Esophagus (tissue), 2 donors: ENCODE measurements at regions not wholly inside any gene's neighbourhood (a gene's known extent, or its start where the extent isn't known, plus 50 kb on each side); places are given as distances from the start of the nearest gene placed in this dataset.

Experiments
- H3K27ac ChIP-seq, 2 donors: one replicate each; pipeline ENCODE4 v1.5.1; 2013; ENCODE audit warnings: low read depth in 2 of 2, mild to moderate bottlenecking in 2 of 2, inconsistent platforms in 1 of 2, low read length in 1 of 2, moderate library complexity in 1 of 2
- H3K27me3 ChIP-seq, 2 donors: one replicate each; pipeline ENCODE4 v1.6.1; 2013; ENCODE audit warnings: low read length in 2 of 2, control low read depth in 1 of 2, mild to moderate bottlenecking in 1 of 2; ENCODE audit not compliant: insufficient read depth in 2 of 2, control insufficient read depth in 1 of 2
- H3K36me3 ChIP-seq, 2 donors: one replicate each; pipeline ENCODE4 v1.6.1; 2013; ENCODE audit warnings: low read length in 1 of 2; ENCODE audit not compliant: control insufficient read depth in 2 of 2, insufficient read depth in 2 of 2
- H3K4me1 ChIP-seq, 2 donors: one replicate each; pipeline ENCODE4 v1.6.1; 2013; ENCODE audit warnings: low read length in 1 of 2; ENCODE audit not compliant: control insufficient read depth in 2 of 2, insufficient read depth in 2 of 2
- H3K4me3 ChIP-seq, 2 donors: one replicate each; pipeline ENCODE4 v1.5.1; 2013; ENCODE audit warnings: low read length in 2 of 2, mild to moderate bottlenecking in 2 of 2, low read depth in 1 of 2, moderate library complexity in 1 of 2
- H3K9me3 ChIP-seq, 2 donors: one replicate each; pipeline ENCODE4 v1.6.1; 2013; ENCODE audit warnings: mild to moderate bottlenecking in 2 of 2, low read depth in 1 of 2, low read length in 1 of 2, moderate library complexity in 1 of 2; ENCODE audit not compliant: control insufficient read depth in 2 of 2, insufficient read depth in 1 of 2
- WGBS, 2 donors: extraction: QIAGEN DNeasy Blood & Tissue Kit; methylation state at CpG; one replicate each; pipeline ENCODE4 v1.1.7; 2013; 5-methylcytosine and 5-hydroxymethylcytosine counted together
- donor health status: healthy with polysubstance abuse.
- donor health status: Bipolar disorder and iron deficiency.

- Histone ChIP-seq H3K27me3 (no peaks in the 10 kb centered on the region), H3K4me3 (no peak overlapping the region), H3K27ac (no peak overlapping the region), H3K36me3 (no peaks in the 10 kb centered on the region), H3K4me1 (no peaks in the 10 kb centered on the region), H3K9me3 (peaks cover 4% of the 10 kb centered on the region in 2 donors)
- 84 to 87% methylated on average over 9 of the region's 9 CpGs for WGBS, 2 donors
Measured at GRCh38 chr19:28500982-28501630, 711.8 kb downstream of the UQCRFS1 start.

GRCh38 chr19:28500296-28500695, 712.7 kb downstream of the UQCRFS1 start:
- H3K9me3 ChIP-seq, result peaks cover 4% of the 10 kb centered on the region in 2 donors
- no peaks in the 10 kb centered on the region for H3K4me1 ChIP-seq
- H3K4me3 ChIP-seq, result no peak overlapping the region
- no peaks in the 10 kb centered on the region for H3K27me3 ChIP-seq
- no peaks in the 10 kb centered on the region for H3K36me3 ChIP-seq
- 71 to 73% methylated on average over 3 of the region's 3 CpGs for WGBS, 2 donors
- H3K27ac ChIP-seq, result no peak overlapping the region

GRCh38 chr19:28498404-28498976, 714.5 kb downstream of the UQCRFS1 start:
- no peaks in the 10 kb centered on the region for H3K27me3 ChIP-seq
- no peaks in the 10 kb centered on the region for H3K4me1 ChIP-seq
- WGBS, 2 donors, result 66 to 76% methylated on average over 7 of the region's 7 CpGs
- no peak overlapping the region for H3K4me3 ChIP-seq
- H3K36me3 ChIP-seq, result no peaks in the 10 kb centered on the region
- H3K27ac ChIP-seq, result no peak overlapping the region
- H3K9me3 ChIP-seq, result peaks cover 4% of the 10 kb centered on the region in 2 donors

- Histone ChIP-seq H3K27ac (no peak overlapping the region), H3K4me3 (no peak overlapping the region), H3K9me3 (peaks cover 4% of the 10 kb centered on the region in 2 donors), H3K36me3 (no peaks in the 10 kb centered on the region), H3K27me3 (no peaks in the 10 kb centered on the region), H3K4me1 (no peaks in the 10 kb centered on the region)
- 90 to 91% methylated on average over 4 of the region's 4 CpGs for WGBS, 2 donors
Measured at GRCh38 chr19:28497887-28498286, 715.1 kb downstream of the UQCRFS1 start.

GRCh38 chr19:28497137-28497536, 715.8 kb downstream of the UQCRFS1 start:
- Histone ChIP-seq H3K27me3 (no peaks in the 10 kb centered on the region), H3K36me3 (no peaks in the 10 kb centered on the region), H3K9me3 (peaks cover 4% of the 10 kb centered on the region in 2 donors), H3K27ac (no peak overlapping the region), H3K4me3 (no peak overlapping the region), H3K4me1 (no peaks in the 10 kb centered on the region)
- 82 to 83% methylated on average over 5 of the region's 5 CpGs for WGBS, 2 donors

GRCh38 chr19:28495046-28495445, 717.9 kb downstream of the UQCRFS1 start:
- Histone ChIP-seq H3K4me3 (no peak overlapping the region), H3K4me1 (no peaks in the 10 kb centered on the region), H3K27me3 (no peaks in the 10 kb centered on the region), H3K36me3 (no peaks in the 10 kb centered on the region), H3K9me3 (peaks cover 0 to 6% of the 10 kb centered on the region in 2 donors), H3K27ac (no peak overlapping the region)
- WGBS, 2 donors, result 62 to 78% methylated on average over 4 of the region's 4 CpGs

GRCh38 chr19:28494461-28494860, 718.5 kb downstream of the UQCRFS1 start:
- H3K27ac ChIP-seq, result no peak overlapping the region
- peaks cover 0 to 6% of the 10 kb centered on the region in 2 donors for H3K9me3 ChIP-seq
- no peaks in the 10 kb centered on the region for H3K4me1 ChIP-seq
- no peaks in the 10 kb centered on the region for H3K27me3 ChIP-seq
- 52 to 58% methylated on average over 7 of the region's 7 CpGs for WGBS, 2 donors
- no peak overlapping the region for H3K4me3 ChIP-seq
- H3K36me3 ChIP-seq, result no peaks in the 10 kb centered on the region

GRCh38 chr19:28493884-28494283, 719.1 kb downstream of the UQCRFS1 start:
- Histone ChIP-seq H3K4me3 (no peak overlapping the region), H3K4me1 (no peaks in the 10 kb centered on the region), H3K27me3 (no peaks in the 10 kb centered on the region)

GRCh38 chr19:28492621-28493020, 720.3 kb downstream of the UQCRFS1 start:
- no peaks in the 10 kb centered on the region for H3K27me3 ChIP-seq
- no peak overlapping the region for H3K27ac ChIP-seq
- peaks cover 2 to 6% of the 10 kb centered on the region in 2 donors for H3K9me3 ChIP-seq

More at GRCh38 chr19:28493884-28494283, 719.1 kb downstream of the UQCRFS1 start:
- Histone ChIP-seq H3K36me3 (no peaks in the 10 kb centered on the region), H3K9me3 (peaks cover 2 to 6% of the 10 kb centered on the region in 2 donors), H3K27ac (no peak overlapping the region)
- 51 to 54% methylated on average over 5 of the region's 5 CpGs for WGBS, 2 donors

GRCh38 chr19:28492201-28492600, 720.8 kb downstream of the UQCRFS1 start:
- Histone ChIP-seq H3K27ac (no peak overlapping the region), H3K9me3 (peaks cover 2 to 6% of the 10 kb centered on the region in 2 donors), H3K4me1 (no peaks in the 10 kb centered on the region)

More at GRCh38 chr19:28492621-28493020, 720.3 kb downstream of the UQCRFS1 start:
- no peak overlapping the region for H3K4me3 ChIP-seq
- no peaks in the 10 kb centered on the region for H3K36me3 ChIP-seq
- WGBS, 2 donors, result 52 to 56% methylated on average over 8 of the region's 8 CpGs
- H3K4me1 ChIP-seq, result no peaks in the 10 kb centered on the region

More at GRCh38 chr19:28492201-28492600, 720.8 kb downstream of the UQCRFS1 start:
- no peaks in the 10 kb centered on the region for H3K36me3 ChIP-seq
- no peak overlapping the region for H3K4me3 ChIP-seq
- H3K27me3 ChIP-seq, result no peaks in the 10 kb centered on the region
